Trophoblast cell (in vitro differentiated cells and primary cell): ENCODE measurements at regions not wholly inside any gene's neighbourhood (a gene's known extent, or its start where the extent isn't known, plus 50 kb on each side); places are given as distances from the start of the nearest gene placed in this dataset.
A peak's percentile ranks its signal among the peaks of the same experiment; 100 is the strongest.

Experiments
- DNase-seq, 2 donors: peaks; one replicate each; pipeline ENCODE4 v3.0.0-alpha.2; 2016
- H2AFZ ChIP-seq: 2 replicates; pipeline ENCODE4 v1.6.1; 2013; ENCODE audit warnings: low read length, moderate library complexity, mild to moderate bottlenecking; ENCODE audit not compliant: insufficient read depth, poor library complexity
- H2AK5ac ChIP-seq: 2 replicates; pipeline ENCODE4 v1.6.1; 2013; ENCODE audit warnings: mild to moderate bottlenecking, low read length
- H2BK120ac ChIP-seq: 2 replicates; pipeline ENCODE4 v1.6.1; 2013; ENCODE audit warnings: low read length, mild to moderate bottlenecking, moderate library complexity; ENCODE audit not compliant: insufficient read depth, poor library complexity
- H2BK12ac ChIP-seq: 2 replicates; pipeline ENCODE4 v1.6.1; 2013; ENCODE audit warnings: mild to moderate bottlenecking, low read length, moderate library complexity
- H2BK5ac ChIP-seq: 2 replicates; pipeline ENCODE4 v1.6.1; 2013; ENCODE audit warnings: low read length, low read depth, moderate library complexity, mild to moderate bottlenecking; ENCODE audit not compliant: poor library complexity
- H3K14ac ChIP-seq: 2 replicates; pipeline ENCODE4 v1.6.1; 2013; ENCODE audit warnings: mild to moderate bottlenecking, low read length
- H3K18ac ChIP-seq: 2 replicates; pipeline ENCODE4 v1.6.1; 2013; ENCODE audit warnings: mild to moderate bottlenecking, low read length
- H3K23ac ChIP-seq: 2 replicates; pipeline ENCODE4 v1.6.1; 2013; ENCODE audit warnings: low read length
- H3K27ac ChIP-seq: 2 replicates; pipeline ENCODE4 v1.5.1; 2013; ENCODE audit warnings: low read depth, mild to moderate bottlenecking, inconsistent platforms, low read length, moderate library complexity
- H3K27me3 ChIP-seq: 2 replicates; pipeline ENCODE4 v1.6.1; 2013; ENCODE audit warnings: inconsistent platforms, mild to moderate bottlenecking, low read length, moderate library complexity; ENCODE audit not compliant: insufficient read depth
- H3K36me3 ChIP-seq, 2 experiments: 1 replicate in 1 of 2; 2 replicates in 1 of 2; pipeline ENCODE4 v1.6.1; 2013; ENCODE audit warnings: low read length in 2 of 2, mild to moderate bottlenecking in 2 of 2, moderate library complexity in 1 of 2; ENCODE audit not compliant: insufficient read depth in 2 of 2, control insufficient read depth in 1 of 2
- H3K4ac ChIP-seq: 2 replicates; pipeline ENCODE4 v1.6.1; 2013; ENCODE audit warnings: low read depth, mild to moderate bottlenecking, low read length, moderate library complexity
- H3K4me1 ChIP-seq, 2 experiments: 1 replicate in 1 of 2; 2 replicates in 1 of 2; pipeline ENCODE4 v1.6.1; 2013; ENCODE audit warnings: low read length in 2 of 2, mild to moderate bottlenecking in 2 of 2, moderate library complexity in 1 of 2; ENCODE audit not compliant: insufficient read depth in 2 of 2, control insufficient read depth in 1 of 2
- H3K4me2 ChIP-seq: 2 replicates; pipeline ENCODE4 v1.6.1; 2013; ENCODE audit warnings: inconsistent platforms, mild to moderate bottlenecking, low read length, moderate library complexity
- H3K4me3 ChIP-seq: 2 replicates; pipeline ENCODE4 v1.5.1; 2013; ENCODE audit warnings: mild to moderate bottlenecking, low read depth, low read length, inconsistent platforms
- H3K79me1 ChIP-seq: one replicate; pipeline ENCODE4 v1.6.1; 2013; ENCODE audit warnings: low read length
- H3K79me2 ChIP-seq: 2 replicates; pipeline ENCODE4 v1.6.1; 2013; ENCODE audit warnings: low read length, mild to moderate bottlenecking; ENCODE audit not compliant: control insufficient read depth, insufficient read depth, poor library complexity
- H3K9ac ChIP-seq: 2 replicates; pipeline ENCODE4 v1.6.1; 2013; ENCODE audit warnings: mild to moderate bottlenecking, low read length
- H3K9me3 ChIP-seq: 2 replicates; pipeline ENCODE4 v1.6.1; 2013; ENCODE audit warnings: low read depth, mild to moderate bottlenecking, control low read depth, inconsistent platforms, low read length; ENCODE audit not compliant: insufficient read depth
- H4K12ac ChIP-seq: 2 replicates; pipeline ENCODE4 v1.6.1; 2013; ENCODE audit warnings: low read depth, mild to moderate bottlenecking, low read length, moderate library complexity
- H4K8ac ChIP-seq: 2 replicates; pipeline ENCODE4 v1.6.1; 2013; ENCODE audit warnings: low read depth, mild to moderate bottlenecking, low read length, moderate library complexity
- H4K91ac ChIP-seq: one replicate; pipeline ENCODE4 v1.6.1; 2013; ENCODE audit warnings: low read depth, mild to moderate bottlenecking, low read length, moderate library complexity
- WGBS: extraction: QIAGEN DNeasy Blood & Tissue Kit; methylation state at CpG from one replicate; pipeline ENCODE4 v1.1.7; 2013; ENCODE audit warnings: missing lambda C conversion rate; ENCODE audit not compliant: insufficient read length, insufficient coverage; ENCODE audit errors: extremely low coverage; 5-methylcytosine and 5-hydroxymethylcytosine counted together

DNA sequence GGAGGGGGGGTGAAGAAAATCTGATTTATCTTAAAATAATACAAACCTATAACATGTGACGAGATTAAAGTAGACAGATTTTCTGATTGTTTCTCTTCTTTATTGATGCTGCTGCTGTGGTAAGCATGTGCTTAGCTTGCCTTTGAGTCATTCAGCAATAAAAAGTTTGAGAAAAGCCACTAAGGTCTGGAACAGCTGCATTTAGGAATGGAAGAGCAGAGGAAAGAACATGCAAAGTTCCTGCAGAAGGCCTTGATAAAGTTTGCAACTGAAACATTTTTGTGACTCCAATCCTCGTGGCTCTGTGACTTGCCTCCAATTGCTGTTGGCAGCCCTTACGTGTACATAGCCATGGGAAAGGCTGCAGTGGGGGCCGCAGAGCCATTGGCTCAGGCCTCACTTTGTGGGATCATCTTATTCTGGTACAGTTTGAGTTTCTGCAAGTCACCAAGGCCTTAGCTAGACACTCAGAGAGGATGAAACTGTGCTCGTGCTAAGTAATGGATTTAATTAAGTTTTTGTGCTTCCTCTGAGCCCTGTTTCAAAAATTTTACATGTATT lies 370.2 kb downstream of the AASDHPPT start:
- no peaks in the 10 kb centered on the region for H3K9me3 ChIP-seq
- no peak overlapping the region for H3K9ac ChIP-seq
- peak overlapping the region; percentile 7 for H3K27ac ChIP-seq
- no peak overlapping the region for H3K4ac ChIP-seq
- H3K4me1 ChIP-seq, result peaks cover 7 to 8% of the 10 kb centered on the region in 2 experiments
- no CpG with 5 or more reads among the region's 5 CpGs for WGBS
- peak overlapping the region; percentile 5 for H4K91ac ChIP-seq
- H3K14ac ChIP-seq, result peak overlapping the region; percentile 4
- no peaks in the 10 kb centered on the region for H3K27me3 ChIP-seq
- no peak overlapping the region for H2AK5ac ChIP-seq
- peaks cover 16% of the 10 kb centered on the region for H3K79me1 ChIP-seq
- no peak overlapping the region for H3K4me3 ChIP-seq
- no peaks in the 10 kb centered on the region for H3K36me3 ChIP-seq
- DNase-seq, result no peak
- peak overlapping the region; percentile 26 for H2BK5ac ChIP-seq
- H4K8ac ChIP-seq, result peak overlapping the region; percentile 46
- H3K23ac ChIP-seq, result no peak overlapping the region
- peak overlapping the region; percentile 8 for H2BK12ac ChIP-seq
- peak overlapping the region; percentile 52 for H2BK120ac ChIP-seq
- no peaks in the 10 kb centered on the region for H3K79me2 ChIP-seq
- no peak overlapping the region for H3K18ac ChIP-seq
- H4K12ac ChIP-seq, result no peak overlapping the region
- no peak overlapping the region for H2AFZ ChIP-seq
- H3K4me2 ChIP-seq, result no peak overlapping the region

GRCh38 chr11:106449763-106450162 lies 372.3 kb downstream of the AASDHPPT start:
- H3K36me3 ChIP-seq, result no peaks in the 10 kb centered on the region
- H3K14ac ChIP-seq, result no peak overlapping the region
- H3K9me3 ChIP-seq, result no peaks in the 10 kb centered on the region
- H3K27ac ChIP-seq, result no peak overlapping the region
- H3K4me1 ChIP-seq, result peaks cover 7 to 8% of the 10 kb centered on the region in 2 experiments
- no peak for DNase-seq
- H3K79me2 ChIP-seq, result no peaks in the 10 kb centered on the region
- no peaks in the 10 kb centered on the region for H3K27me3 ChIP-seq
- H3K23ac ChIP-seq, result no peak overlapping the region
- H3K4me3 ChIP-seq, result no peak overlapping the region
- H4K91ac ChIP-seq, result peak overlapping the region; percentile 85
- no peak overlapping the region for H3K9ac ChIP-seq
- peak overlapping the region; percentile 78 for H4K8ac ChIP-seq
- H2AFZ ChIP-seq, result no peak overlapping the region
- peak overlapping the region; percentile 84 for H3K18ac ChIP-seq
- peaks cover 17% of the 10 kb centered on the region for H3K79me1 ChIP-seq
- H2BK12ac ChIP-seq, result peak overlapping the region; percentile 95
- no peak overlapping the region for H3K4ac ChIP-seq
- H2BK120ac ChIP-seq, result peak overlapping the region; percentile 83
- H2AK5ac ChIP-seq, result peak overlapping the region; percentile 29
- peak overlapping the region; percentile 66 for H2BK5ac ChIP-seq
- WGBS, result no CpG with 5 or more reads among the region's 3 CpGs
- H3K4me2 ChIP-seq, result no peak overlapping the region
- no peak overlapping the region for H4K12ac ChIP-seq

DNA sequence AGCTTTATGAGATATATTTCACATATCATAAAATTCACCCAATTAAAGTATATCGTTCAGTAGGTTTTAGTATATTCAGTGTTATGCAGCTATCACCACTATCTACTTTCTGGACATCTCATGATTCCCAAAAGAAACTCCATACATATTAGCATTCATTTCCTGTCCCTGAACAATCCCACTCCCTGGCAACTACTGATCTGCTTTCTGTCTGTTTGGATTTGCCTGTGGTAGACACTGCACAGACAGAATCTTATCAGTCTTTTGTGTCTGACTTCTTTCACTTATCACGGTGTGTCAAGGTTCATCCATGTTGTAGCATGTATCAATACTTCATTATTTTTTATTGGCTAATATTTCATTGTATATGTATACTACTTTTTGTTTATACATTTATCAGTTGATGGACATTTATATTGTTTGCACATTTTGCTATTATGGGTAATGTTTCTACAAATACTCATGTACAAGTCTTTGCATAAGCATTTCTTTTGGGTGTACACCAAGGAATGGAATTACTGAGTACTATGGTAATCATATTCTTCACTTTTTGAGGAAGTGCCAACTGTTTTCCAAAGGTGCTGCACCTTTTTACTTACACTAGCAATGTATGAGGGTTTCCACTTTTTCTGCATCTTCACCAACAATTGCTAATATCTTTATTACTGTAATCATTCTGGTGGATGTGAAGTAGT lies 373.9 kb downstream of the AASDHPPT start:
- H3K36me3 ChIP-seq, result no peaks in the 10 kb centered on the region
- H3K9me3 ChIP-seq, result no peaks in the 10 kb centered on the region
- no peak overlapping the region for H3K18ac ChIP-seq
- no peaks in the 10 kb centered on the region for H3K79me2 ChIP-seq
- DNase-seq, result no peak
- no peak overlapping the region for H3K14ac ChIP-seq
- H2AK5ac ChIP-seq, result no peak overlapping the region
- no peak overlapping the region for H4K8ac ChIP-seq
- peaks cover 17% of the 10 kb centered on the region for H3K79me1 ChIP-seq
- H4K12ac ChIP-seq, result no peak overlapping the region
- no peaks in the 10 kb centered on the region for H3K27me3 ChIP-seq
- H3K4me2 ChIP-seq, result no peak overlapping the region
- no peak overlapping the region for H3K4me3 ChIP-seq
- H2BK5ac ChIP-seq, result no peak overlapping the region
- no peak overlapping the region for H3K23ac ChIP-seq
- no peak overlapping the region for H2AFZ ChIP-seq
- H2BK12ac ChIP-seq, result no peak overlapping the region
- WGBS, result no CpG with 5 or more reads among the region's 2 CpGs
- H3K27ac ChIP-seq, result peak overlapping the region; percentile 34
- H4K91ac ChIP-seq, result no peak overlapping the region
- H2BK120ac ChIP-seq, result no peak overlapping the region
- H3K4ac ChIP-seq, result no peak overlapping the region
- peaks cover 7 to 8% of the 10 kb centered on the region in 2 experiments for H3K4me1 ChIP-seq
- no peak overlapping the region for H3K9ac ChIP-seq

DNA sequence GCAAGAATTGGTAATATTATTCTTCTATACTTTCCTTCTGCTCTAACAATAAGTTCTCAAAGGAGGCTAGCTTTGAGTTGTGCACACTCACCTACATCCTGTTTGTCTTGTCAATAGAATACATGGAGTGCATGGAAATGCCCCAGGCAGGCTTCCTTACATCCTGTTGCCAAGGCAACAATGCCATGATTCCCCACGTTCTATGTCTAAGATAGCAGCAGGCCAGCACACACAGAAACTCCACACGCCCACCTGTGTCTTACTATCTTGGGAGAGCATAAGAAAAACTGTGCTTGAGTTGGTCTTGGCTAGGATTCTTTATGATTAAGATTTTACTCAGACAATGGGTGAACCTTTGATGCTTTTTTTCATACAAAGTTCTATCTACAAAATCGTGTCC lies 379.2 kb downstream of the AASDHPPT start:
- no peak overlapping the region for H2BK5ac ChIP-seq
- DNase-seq, result no peak
- H3K23ac ChIP-seq, result no peak overlapping the region
- no peak overlapping the region for H3K4me2 ChIP-seq
- H2BK120ac ChIP-seq, result no peak overlapping the region
- H4K8ac ChIP-seq, result no peak overlapping the region
- H3K27ac ChIP-seq, result no peak overlapping the region
- no peak overlapping the region for H3K18ac ChIP-seq
- no peaks in the 10 kb centered on the region for H3K79me2 ChIP-seq
- peaks cover 7% of the 10 kb centered on the region for H3K79me1 ChIP-seq
- H2AK5ac ChIP-seq, result no peak overlapping the region
- H2BK12ac ChIP-seq, result no peak overlapping the region
- no CpG with 5 or more reads among the region's 3 CpGs for WGBS
- H3K4me1 ChIP-seq, result peaks cover 3 to 5% of the 10 kb centered on the region in 2 experiments
- H3K27me3 ChIP-seq, result no peaks in the 10 kb centered on the region
- no peaks in the 10 kb centered on the region for H3K36me3 ChIP-seq
- H4K91ac ChIP-seq, result no peak overlapping the region
- no peak overlapping the region for H2AFZ ChIP-seq
- no peak overlapping the region for H3K4ac ChIP-seq
- no peak overlapping the region for H3K9ac ChIP-seq
- H3K9me3 ChIP-seq, result no peaks in the 10 kb centered on the region
- H3K14ac ChIP-seq, result no peak overlapping the region
- H4K12ac ChIP-seq, result no peak overlapping the region
- no peak overlapping the region for H3K4me3 ChIP-seq
